ENCODE measurements at regions not wholly inside any gene's neighbourhood (a gene's known extent, or its start where the extent isn't known, plus 50 kb on each side); places are given as distances from the start of the nearest gene placed in this dataset.

DNA sequence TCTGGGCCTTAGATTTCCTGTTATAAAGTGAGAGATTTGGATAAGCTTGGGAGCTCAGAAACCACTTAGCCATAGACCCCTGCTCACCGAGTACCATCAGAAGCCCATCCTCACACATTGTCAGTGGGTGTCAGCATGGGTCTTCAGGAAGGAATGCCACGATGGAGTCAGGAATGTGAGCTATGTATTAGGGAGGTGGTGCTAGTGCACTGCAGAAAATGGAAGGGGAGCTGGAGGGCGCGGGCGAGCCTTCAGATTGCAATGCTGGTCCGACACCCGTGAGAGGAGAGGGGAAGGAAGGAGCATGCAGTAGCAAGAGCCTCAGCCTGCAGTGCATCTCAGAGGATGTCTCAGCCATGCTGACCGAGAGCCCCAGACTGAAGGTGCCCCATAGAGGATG lies 294.5 kb downstream of the FOXL1 start:
- intact Hi-C loops (cut with micrococcal nuclease; ENCODE audit: unreplicated experiment), result loop anchor here (10.0 kb wide), 1 partner anchor 298 kb away; the partner anchor contains the start of gene FOXL1
- POLR2A ChIA-PET (ENCODE audit: low non-redundant PET), result no interaction called here
- Histone ChIP-seq H3K27me3 (replicated peaks; ENCODE audit: insufficient read depth, low read depth, low read length, poor library complexity) (peaks cover 10% of the 10 kb centered on the region), H3K36me3 (ENCODE audit: insufficient read depth, low read length, poor library complexity, severe bottlenecking) (no peaks in the 10 kb centered on the region), H3K4me3 (ENCODE audit: low read depth, low read length, poor library complexity, severe bottlenecking) (no peak overlapping the region), H3K27ac (ENCODE audit: low read depth, low read length, poor library complexity, severe bottlenecking) (no peak overlapping the region), H3K4me1 (ENCODE audit: insufficient read depth, low read length, poor library complexity, severe bottlenecking) (no peaks in the 10 kb centered on the region), H3K9me3 (ENCODE audit: low read depth, low read length, poor library complexity, severe bottlenecking) (no peaks in the 10 kb centered on the region)
- TF ChIP-seq, protein P1, sequence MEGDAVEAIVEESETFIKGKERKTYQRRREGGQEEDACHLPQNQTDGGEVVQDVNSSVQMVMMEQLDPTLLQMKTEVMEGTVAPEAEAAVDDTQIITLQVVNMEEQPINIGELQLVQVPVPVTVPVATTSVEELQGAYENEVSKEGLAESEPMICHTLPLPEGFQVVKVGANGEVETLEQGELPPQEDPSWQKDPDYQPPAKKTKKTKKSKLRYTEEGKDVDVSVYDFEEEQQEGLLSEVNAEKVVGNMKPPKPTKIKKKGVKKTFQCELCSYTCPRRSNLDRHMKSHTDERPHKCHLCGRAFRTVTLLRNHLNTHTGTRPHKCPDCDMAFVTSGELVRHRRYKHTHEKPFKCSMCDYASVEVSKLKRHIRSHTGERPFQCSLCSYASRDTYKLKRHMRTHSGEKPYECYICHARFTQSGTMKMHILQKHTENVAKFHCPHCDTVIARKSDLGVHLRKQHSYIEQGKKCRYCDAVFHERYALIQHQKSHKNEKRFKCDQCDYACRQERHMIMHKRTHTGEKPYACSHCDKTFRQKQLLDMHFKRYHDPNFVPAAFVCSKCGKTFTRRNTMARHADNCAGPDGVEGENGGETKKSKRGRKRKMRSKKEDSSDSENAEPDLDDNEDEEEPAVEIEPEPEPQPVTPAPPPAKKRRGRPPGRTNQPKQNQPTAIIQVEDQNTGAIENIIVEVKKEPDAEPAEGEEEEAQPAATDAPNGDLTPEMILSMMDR (conservative IDR thresholded peaks at IDR 0.05; ENCODE audit: low read depth, low read length), result no peak
- no peak for TF ChIP-seq EZH2 (IDR thresholded peaks at IDR 0.05; ENCODE audit: borderline replicate concordance, low read depth, low read length, poor library complexity, severe bottlenecking)
- BruUV-seq (replicated peaks), result no TSS peak
- no peak for DNase-seq (ENCODE audit: low spot score)
- CTCF ChIA-PET, result no interaction called here

DNA sequence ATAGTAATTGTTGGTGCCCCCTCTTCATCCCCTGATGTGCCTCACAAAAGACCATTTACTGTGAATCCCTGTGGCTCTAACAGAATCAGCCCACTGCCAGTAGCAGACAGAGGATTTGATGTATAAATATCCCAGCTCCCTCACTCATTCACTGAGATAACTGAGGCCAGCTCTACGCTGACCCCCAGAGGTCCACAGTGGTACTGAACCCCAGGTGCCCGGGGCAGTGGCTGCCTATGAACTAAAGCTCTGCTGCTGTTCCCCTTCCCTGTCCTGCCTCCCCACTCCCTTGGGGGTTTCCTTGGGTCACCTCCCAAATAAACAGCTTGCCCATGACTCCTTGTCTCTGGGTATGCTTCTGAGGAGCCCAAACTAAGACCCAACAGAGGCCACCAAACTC lies 295.8 kb downstream of the FOXL1 start:
- BruUV-seq (replicated peaks), result no TSS peak
- Histone ChIP-seq H3K4me1 (ENCODE audit: insufficient read depth, low read length, poor library complexity, severe bottlenecking) (no peaks in the 10 kb centered on the region), H3K27ac (ENCODE audit: low read depth, low read length, poor library complexity, severe bottlenecking) (no peak overlapping the region), H3K27me3 (replicated peaks; ENCODE audit: insufficient read depth, low read depth, low read length, poor library complexity) (no peaks in the 10 kb centered on the region), H3K4me3 (ENCODE audit: low read depth, low read length, poor library complexity, severe bottlenecking) (no peak overlapping the region), H3K9me3 (ENCODE audit: low read depth, low read length, poor library complexity, severe bottlenecking) (no peaks in the 10 kb centered on the region), H3K36me3 (ENCODE audit: insufficient read depth, low read length, poor library complexity, severe bottlenecking) (no peaks in the 10 kb centered on the region)
- peak; percentile 41 for DNase-seq (ENCODE audit: low spot score)
- intact Hi-C loops (cut with micrococcal nuclease; ENCODE audit: unreplicated experiment), result loop anchor here (10.0 kb wide), 1 partner anchor 299 kb away; the partner anchor contains the start of gene FOXL1
- ChIA-PET CTCF (interaction anchor here (0.8 to 1.0 kb wide), 3 partner anchors 143 to 310 kb away, joined by 3 to 4 read pairs (median 3); no protein-coding TSS in a partner anchor), POLR2A (ENCODE audit: low non-redundant PET) (no interaction called here)
- no peak for TF ChIP-seq EZH2 (IDR thresholded peaks at IDR 0.05; ENCODE audit: borderline replicate concordance, low read depth, low read length, poor library complexity, severe bottlenecking)
- TF ChIP-seq, protein P1 (conservative IDR thresholded peaks at IDR 0.05; ENCODE audit: low read depth, low read length), result peak; percentile 72

DNA sequence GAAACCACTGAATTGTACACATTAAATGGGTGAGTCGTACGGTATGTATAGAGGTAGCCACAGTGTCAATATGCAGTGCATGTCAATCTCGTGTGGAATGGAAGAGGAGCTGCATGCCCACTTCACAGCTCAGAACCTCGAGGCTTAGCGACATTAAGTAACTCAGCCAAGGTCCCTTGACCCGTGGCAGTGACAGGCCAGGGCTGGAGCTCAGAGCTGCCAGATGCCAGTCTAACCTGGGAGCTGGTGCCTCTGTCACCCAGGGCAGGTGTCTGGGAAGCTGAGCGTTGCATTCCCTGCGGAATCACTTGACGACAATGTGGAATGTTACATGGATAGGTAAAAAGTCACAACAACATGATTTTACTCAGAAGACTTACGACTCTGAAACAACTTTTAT lies 298.1 kb downstream of the FOXL1 start:
- Histone ChIP-seq H3K27ac (ENCODE audit: low read depth, low read length, poor library complexity, severe bottlenecking) (no peak overlapping the region), H3K4me1 (ENCODE audit: insufficient read depth, low read length, poor library complexity, severe bottlenecking) (no peaks in the 10 kb centered on the region), H3K9me3 (ENCODE audit: low read depth, low read length, poor library complexity, severe bottlenecking) (no peaks in the 10 kb centered on the region), H3K36me3 (ENCODE audit: insufficient read depth, low read length, poor library complexity, severe bottlenecking) (no peaks in the 10 kb centered on the region), H3K27me3 (replicated peaks; ENCODE audit: insufficient read depth, low read depth, low read length, poor library complexity) (no peaks in the 10 kb centered on the region), H3K4me3 (ENCODE audit: low read depth, low read length, poor library complexity, severe bottlenecking) (no peak overlapping the region)
- no peak for DNase-seq (ENCODE audit: low spot score)
- BruUV-seq (replicated peaks), result no TSS peak
- intact Hi-C loops (cut with micrococcal nuclease; ENCODE audit: unreplicated experiment), result loop anchor here (10.0 kb wide), 1 partner anchor 302 kb away; the partner anchor contains the start of gene FOXL1
- TF ChIP-seq, protein P1 (conservative IDR thresholded peaks at IDR 0.05; ENCODE audit: low read depth, low read length), result no peak
- no peak for TF ChIP-seq EZH2 (IDR thresholded peaks at IDR 0.05; ENCODE audit: borderline replicate concordance, low read depth, low read length, poor library complexity, severe bottlenecking)
- ChIA-PET POLR2A (ENCODE audit: low non-redundant PET) (no interaction called here), CTCF (interaction anchor here (0.5 to 0.6 kb wide), 2 partner anchors 186 to 310 kb away, joined by 4 read pairs; partner anchors contain the start of gene FOXC2)
